HG03097 (cell line): ENCODE measurements at regions not wholly inside any gene's neighbourhood (a gene's known extent, or its start where the extent isn't known, plus 50 kb on each side); places are given as distances from the start of the nearest gene placed in this dataset.
"Not testable (repeated sequence)": the region's sequence is repeated elsewhere in the genome, so short reads cannot be mapped to it uniquely, and the experiment has no call there.

Experiments
- ATAC-seq: cut with Tn5 transposase; IDR thresholded peaks from one replicate; pipeline ENCODE4 v1.9.1; 2021; ENCODE audit not compliant: unreplicated experiment, low FRiP score

DNA sequence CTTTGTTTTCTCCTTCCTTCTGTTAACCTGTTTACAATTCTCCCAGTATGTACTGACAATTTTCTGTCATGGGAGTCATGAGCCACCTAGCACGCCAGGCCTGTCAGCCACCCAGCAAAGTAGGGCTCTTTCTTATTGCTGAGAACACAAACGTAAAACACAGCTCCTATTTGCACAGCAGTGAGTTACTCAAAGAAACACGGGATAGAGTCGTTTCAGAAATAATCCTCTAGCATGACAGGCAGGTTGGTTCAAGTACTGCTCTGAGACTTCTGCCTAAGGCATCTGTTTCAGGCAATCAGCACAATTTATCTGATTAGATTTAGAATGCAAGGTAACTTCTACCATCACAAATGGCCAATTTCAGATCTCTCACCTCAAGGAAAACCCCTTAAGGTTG lies 88.8 kb downstream of the CD24 start:
- ATAC-seq, result no peak

DNA sequence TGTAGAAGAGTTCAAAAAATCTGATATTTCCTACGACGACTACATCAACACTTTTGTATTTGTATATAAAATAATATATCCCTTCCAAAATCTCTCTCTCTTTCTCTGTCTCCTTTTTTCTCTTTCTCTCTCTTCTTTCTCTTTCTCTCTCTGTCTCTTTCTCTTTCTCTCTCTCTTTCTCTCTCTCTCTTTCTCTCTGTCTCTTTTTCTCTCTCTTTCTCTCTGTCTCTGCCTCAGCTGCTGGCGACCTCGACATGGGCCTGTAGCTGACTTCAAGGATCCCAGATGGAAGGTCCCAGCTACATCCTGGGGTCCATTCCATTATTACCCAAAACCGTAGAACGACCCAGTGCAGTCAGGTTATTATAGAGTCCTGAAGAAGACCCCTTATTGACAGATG lies 90.0 kb downstream of the CD24 start:
- ATAC-seq, result no peak

DNA sequence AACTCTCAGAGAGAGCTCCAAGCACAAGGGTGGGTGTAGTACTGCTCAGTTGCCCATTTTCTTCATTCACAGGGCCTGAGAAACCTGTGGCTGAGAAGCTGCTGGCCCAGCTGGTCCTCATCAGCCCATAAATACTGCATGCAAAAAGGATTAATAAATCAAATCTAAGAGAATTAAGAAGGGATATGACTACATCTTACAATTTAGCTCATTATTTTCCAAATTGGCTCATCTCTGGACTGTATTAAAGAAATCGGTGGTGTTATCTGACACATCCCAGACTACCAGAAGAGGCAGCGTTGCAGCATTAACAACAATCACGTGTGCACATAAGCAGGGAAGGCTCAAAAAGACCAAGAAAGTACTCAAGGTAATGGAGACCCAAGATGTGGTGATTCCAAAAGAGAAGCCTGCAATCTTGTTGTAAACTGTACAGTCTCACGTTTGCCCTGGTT lies 90.7 kb downstream of the CD24 start:
- ATAC-seq, result no peak

DNA sequence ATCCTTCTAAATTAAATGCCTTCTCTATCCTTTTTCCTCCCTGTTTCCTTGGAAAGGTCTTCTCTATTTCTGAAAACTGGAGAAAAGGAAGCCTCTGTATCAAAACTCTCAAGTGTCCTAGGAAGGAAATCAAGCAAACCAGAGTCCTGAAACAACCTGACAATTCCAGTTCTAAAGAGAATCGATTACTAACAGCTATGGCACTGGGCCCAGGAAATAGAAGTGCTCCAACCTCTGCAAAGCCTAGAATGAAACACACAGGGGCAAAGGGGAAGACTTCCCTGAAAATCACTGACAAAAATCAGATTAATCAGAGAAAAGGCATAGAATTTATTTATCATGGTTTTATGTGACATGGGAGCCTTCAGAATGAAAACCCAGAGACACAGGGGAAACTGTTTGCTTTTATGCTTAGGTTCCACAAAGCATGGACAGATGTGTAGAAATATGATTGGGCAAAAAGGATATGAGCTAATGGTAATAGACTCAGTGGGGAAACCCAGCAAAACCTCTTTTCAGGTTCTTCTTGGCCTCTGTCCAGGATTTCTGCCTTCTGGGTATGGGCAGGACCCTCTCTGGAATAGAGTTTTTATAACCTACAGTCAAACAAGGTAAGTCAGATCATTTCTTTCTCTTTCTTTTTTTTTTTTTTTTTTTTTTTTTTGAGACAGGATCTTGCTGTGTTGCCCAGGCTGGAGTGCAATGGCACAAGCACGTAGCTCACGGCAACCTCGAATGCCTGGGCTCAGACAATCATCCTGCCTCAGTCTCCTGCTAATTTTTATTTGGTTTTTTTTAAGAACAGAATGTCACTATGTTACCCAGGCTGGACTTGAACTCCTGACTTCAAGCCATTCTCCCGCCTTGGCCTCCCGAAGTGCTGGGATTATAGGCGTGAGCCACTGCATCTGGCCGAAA lies 91.7 kb downstream of the CD24 start:
- ATAC-seq, result no peak

DNA sequence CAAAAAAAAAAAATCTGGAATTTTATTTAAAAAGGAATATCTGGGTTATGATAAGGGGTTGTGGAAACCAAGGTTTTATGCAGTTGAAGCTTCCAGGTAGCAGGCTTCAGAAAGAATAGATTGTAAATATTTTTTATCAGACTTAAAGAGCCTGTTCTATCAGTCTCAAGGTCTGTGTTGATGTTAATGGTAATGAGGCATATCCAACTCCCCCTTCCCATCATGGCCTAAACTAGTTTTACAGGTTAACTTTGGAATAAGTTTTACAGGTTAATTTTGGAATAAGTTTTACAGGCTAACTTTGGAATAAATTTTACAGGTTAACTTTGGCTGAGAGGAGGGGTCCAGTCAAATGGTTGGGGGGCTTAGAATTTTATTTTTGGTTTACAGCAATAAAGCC lies 92.4 kb downstream of the CD24 start:
- no peak for ATAC-seq

DNA sequence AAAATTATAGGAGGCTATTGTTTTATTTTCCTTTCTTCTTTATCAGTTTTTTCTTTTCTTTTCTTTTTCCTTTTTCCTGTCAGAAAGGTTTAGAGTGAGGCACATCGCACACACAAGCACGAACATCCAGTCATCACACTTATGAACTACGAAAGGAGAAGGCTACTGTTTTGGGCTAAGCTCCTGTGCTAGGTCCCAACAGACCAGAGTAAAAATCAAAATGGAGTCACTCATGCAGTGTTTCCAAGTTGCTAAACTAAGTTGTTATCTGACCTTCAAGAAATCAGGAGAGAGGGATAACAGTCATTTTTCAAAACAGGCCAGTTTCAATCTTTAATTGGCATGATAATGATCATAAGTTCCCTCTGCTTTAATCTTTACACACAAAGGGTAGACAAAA lies 93.6 kb downstream of the CD24 start:
- ATAC-seq, result no peak

DNA sequence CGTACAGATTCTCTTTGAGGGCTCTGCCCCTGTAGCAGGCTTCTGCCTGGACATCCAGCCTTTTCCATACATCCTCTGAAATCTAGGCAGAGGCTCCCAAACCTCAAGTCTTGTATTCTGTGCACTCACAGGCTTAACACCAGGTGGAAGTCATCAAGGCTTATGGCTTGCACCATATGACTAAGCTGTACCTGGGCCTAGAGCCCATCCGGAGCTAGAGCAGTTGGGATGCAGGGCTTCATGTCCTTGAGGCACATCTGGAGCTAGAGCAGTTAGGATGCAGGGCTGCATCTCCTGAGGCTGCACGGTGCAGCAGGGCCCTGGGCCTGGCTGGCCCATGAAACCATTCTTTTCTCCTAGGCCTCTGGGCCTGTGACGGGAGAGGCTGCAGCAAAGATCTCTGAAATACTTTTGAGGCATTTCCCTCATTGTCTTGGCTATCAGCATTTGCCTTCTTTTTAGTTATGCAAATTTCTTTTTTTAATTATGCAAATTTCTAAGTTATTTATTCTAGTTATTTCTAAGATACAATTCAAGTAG lies 98.7 kb downstream of the CD24 start:
- ATAC-seq, result no peak

DNA sequence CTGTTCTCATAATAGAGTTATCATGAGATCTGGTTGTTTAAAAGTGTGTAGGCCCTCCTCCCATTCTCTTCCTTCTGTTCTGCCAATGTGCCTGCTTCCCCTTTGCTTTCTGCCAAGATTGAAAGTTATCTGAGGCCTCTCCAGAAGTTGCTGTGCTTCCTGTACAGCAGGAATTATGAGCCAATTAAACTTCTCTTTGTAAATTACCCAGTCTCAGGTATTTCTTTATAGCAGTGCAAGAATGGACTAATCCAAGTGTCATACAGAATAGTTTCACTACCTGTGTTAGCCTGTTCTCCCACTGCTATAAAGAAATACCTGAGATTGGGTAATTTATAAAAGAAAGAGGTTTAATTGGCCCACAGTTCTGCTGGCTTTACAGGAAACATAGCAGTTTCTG lies 100.0 kb downstream of the CD24 start:
- no peak for ATAC-seq

DNA sequence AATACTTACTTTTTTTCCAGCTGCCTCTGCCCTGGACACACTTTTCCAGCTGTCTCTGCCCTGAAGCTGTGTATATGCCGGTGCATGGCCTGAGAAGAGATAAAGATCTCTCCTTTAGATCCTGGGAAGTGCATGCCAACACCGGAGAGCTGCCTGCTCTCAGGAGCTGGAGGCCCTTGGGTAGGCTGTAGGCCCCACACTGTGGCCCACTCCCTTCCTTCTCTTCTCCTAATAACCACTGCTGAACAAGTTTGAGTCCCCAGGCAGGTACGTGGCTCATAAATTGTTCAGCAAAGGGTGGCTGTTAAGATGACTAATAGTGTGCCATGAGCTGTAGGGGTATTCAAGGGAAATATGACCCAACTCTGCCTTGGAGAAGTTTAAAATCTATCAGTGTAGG lies 102.5 kb downstream of the CD24 start:
- ATAC-seq, result no peak

DNA sequence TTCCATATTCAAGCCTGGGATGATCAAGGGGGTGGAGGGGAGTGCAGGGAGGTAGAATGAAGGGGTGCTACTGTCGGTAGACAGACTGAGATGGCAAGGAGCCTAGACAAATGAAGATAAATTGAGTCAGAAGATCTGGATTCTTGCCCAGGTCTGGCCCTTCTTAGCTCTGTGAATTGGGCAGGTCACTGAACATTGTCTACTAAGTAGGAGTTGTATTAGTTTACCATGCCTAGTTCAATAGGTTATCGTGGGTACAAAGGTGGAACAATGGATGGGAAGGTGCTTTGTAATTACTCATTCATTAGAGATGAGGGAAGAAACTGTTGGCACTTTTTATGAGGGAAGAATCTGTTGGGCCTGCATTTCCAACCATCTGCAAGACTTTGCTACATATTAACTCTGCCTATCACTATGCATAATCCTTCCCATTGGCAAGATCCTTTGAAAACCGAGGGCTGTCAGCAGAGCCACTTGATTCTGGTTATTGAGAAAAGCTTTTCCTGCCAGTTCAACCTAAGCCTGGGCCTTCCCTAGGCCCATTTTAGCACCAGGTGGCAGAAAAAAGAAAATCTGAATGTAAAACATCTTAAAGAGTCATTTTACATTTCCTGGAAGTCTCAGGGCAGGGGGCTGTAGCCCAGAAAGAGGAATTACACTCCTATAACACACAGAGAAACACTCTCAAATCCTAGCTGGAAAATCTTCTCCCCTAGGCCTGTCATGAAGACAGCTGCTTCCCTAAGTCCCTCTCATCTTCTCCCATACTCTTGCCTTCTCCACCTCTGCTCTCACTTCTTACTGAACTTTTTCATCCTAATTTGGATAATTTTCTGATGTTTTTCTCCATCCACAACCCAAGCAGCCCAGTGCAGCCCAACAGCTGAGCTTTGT lies 103.5 kb downstream of the CD24 start:
- no peak for ATAC-seq

DNA sequence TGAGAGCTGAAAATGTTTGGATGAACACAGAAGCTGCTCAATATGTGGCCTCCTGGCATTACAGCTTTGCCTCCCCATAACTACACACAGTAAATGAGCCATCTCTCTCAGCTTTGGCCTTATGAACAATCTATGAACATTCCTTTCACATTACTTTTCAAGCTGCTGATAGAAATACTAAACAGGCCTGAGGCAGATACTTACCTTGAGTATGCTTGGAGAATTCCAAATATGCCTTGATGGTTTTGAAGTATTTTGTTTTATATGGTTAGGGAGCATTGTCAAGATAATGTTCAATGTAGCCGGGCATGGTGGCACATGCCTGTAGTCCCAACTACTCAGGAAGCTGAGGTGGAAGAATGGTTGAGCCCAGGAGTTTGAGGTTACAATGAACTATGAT lies 104.5 kb downstream of the CD24 start:
- ATAC-seq, result no peak

DNA sequence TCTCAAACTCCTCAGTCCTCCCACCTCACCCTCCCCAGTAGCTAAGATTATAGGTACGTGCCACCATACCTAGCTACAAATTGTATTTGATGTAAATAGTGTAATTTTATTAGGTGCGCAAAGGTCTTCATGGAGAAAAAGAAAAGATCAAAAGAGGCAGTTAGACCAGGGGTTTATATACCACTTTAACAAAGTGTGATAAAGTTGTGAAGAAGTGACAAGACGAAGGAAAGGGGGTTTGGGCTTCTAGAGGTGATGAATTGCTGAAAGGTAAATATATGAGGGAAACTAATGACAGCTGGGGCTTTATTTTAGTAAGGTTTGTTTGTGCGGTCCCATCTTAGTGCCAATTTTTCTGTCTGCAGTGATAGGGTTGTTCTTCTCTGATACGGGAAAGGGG lies 105.3 kb downstream of the CD24 start:
- ATAC-seq, result no peak

DNA sequence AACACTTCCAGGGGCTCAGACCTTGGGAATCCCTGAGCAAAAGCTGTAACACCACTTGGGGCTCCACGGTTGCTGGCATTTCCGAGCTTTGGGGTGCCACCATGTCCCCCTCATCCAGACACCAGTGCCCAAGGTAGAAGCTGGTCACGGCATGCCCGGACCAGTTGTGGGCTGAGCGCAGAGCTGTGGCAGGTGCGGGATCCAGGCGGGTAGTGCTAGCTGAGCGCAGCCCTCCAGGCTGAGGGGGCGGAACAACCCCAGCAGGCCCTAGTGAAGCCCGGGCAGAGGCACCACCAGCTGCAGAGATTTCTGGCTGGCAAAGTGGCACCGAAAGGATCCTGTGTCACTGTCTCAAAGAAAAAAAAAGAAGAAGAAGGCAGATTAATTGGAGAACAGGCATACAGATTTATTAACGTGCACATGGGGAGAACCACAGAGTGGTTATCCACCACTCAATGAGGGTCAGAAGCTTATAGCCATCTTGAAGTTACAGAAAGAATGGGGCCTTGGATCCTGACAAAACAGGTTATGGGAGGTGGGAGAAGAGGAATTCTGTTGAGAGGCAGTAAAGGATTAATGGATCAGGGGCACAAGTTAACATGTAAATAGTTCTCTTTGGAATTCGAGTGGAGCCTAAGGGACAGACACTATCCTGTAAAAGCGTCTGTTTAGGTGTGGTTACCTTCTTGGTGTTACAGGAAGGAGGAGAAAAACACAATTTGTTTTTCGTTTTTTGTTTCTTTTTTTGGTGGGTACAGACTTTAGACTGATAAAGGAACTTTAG lies 107.5 kb downstream of the CD24 start:
- ATAC-seq, result no peak

DNA sequence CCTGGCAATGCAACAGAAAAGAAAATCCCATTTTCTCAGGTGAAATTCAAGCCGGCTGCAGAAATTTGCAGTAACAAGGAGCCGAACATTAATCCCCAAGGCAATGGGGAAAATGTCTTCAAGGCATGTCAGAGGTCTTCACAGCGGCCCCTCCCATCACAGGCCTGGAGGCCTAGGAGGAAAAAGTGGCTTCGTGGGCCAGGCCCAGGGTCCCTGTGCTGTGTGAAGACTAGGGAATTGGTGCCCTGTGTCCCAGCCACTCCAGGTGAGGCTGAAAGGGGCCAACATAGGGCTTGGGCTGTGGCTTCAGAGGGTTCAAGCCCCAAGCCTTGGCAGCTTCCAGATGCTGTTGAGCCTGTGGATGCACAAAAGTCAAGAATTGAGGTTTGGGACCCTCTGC lies 111.7 kb downstream of the CD24 start:
- ATAC-seq, result no peak

DNA sequence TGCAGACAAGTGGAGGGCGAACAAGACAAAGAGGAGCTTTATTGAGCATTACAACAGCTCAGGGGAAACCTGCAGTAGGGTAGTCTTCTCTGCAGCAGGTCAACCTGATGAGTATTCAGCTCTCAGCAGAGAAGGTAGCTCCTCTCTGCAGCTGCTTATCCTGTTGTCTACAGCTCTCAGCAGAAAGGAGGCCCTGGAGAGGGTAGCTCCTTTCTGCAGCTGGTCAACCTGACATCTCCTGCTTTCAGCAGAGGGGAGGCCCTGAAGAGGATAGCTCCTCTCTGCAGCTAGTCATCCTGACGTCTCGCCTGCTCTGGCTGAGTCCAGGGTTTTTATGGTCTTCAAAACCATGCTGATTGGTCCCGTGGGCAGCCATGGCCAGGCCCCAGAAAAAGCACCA lies 113.6 kb downstream of the CD24 start:
- ATAC-seq, result no peak

DNA sequence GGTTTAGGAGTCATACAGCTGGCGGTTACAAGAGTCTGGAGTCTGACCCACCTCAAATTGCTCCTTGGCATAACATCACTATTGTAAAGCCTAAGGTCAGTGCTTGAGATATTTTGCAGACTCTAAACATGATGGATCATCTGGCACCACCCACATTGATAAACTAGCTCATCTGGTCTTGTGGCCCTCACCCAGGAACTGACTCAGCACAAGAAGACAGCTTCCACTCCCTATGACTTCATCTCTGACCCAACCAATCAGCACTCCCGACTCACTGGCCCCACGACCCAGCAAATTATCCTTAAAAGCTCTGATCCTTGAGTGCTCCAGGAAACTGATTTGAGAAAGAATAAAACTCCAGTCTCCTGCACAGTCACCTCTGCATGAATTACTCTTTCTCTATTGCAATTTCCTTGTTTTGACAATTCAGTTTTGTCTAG lies 115.9 kb downstream of the CD24 start:
- ATAC-seq, result no peak

DNA sequence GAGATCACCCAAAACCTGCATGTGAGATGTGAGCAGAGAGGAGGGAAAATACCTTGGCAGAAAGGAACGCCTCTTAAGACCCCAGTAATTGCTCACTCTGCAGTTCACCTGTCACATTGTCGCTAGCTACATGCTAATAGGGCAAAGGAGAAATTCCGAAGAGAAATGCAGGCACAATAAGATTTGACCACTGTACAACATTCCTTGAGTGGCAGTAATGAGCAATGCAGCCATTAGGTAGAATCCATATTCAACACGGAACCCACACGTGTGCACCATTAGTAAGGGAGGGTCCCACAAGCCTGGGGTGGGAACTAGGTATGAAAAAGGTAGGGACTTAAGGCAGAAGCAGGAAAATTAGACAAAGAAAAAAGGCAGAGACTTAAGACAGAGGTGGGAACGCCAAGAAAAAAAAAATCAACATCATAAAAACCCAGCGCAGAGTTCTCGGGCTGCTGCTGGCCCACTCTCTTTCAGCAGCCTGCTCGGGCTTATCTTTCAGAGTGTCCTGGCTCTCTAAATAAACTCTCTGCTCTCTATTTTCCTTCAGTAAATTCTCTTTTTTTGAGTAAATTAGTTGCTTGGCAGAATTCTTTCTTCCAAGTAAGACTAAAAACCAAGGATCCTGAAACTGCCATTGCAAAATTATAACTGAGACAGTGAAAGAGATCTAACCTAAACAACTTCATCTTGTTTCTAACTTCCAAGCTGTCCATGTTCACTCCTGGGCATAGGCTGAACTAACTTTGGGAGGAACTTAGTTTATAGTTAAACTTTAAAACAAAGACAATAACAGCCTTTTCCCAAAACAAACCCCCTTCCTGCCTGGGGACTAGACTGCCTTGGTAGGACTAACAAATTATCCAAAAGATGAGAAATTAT lies 116.5 kb downstream of the CD24 start:
- no peak for ATAC-seq

DNA sequence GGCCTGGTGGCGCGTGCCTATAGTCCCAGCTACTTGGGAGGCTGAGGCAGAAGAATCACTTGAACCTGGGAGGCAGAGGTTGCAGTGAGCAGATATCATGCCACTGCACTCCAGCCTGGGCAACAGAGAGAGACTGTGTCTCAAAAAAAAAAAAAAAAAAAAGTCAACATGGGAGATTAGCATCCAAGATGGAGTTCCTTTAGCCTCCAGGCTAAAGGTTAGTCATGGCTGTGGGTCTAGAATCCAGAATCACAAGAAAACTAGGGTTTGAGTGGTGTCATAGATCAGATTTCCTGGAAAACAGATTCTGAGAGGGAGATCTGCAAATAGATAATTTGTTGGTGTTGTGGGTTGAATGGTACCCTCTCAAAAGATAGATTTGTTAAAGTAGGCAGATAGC lies 117.2 kb downstream of the CD24 start:
- ATAC-seq, result not testable (repeated sequence)

DNA sequence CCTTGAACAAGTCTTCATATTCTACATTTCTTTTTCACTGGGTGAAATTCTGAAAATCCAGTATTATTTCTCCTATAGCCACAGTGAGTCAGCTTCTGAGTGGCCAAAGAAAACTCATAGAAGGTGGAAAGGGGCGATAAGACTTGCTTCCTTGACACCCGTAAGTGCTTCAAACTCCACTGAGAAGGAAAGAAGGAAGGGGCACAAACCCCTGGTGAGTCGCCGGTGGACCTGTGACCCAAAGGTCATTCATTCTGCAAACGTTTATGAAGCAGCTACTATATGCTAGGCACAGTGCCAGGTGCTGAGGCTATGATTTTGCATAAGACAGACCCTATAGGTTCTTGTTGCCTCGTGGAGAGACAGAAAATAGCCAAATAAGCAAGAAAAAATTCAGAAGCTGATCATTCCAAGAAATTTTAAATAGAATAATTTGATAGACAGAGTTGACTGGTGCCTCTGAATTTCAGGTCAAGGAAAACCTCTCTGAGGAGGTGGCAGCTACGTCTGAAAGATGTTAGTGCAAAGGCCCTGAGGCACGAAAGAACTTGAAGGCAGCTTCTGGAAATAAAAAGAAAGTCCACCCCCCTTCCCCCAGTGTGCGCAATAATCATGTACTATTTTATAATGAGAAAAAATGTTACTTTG lies 118.2 kb downstream of the CD24 start:
- no peak for ATAC-seq
